ENCODE measurements at regions not wholly inside any gene's neighbourhood (a gene's known extent, or its start where the extent isn't known, plus 50 kb on each side); places are given as distances from the start of the nearest gene placed in this dataset.

DNA sequence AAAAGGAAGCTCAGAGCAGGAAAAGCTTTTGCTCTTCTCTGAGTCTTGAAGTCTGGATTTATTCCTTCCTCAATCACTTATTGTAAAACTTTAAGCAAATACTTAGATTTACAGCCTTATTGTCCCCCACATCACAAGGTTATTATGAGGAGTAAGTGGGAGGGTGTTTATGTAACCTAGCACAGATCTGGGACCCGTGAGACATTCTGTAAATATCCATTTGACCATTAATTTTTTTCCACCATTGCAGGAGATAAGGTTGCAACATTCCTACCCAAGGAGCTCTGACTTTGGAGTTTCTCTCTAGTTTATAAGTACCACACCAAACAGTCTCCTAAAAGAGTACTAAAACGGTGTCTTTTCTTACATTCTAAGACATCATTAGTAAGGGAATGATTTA lies 52.1 kb upstream of the CTIF start:
- TF ChIP-seq, protein P1, sequence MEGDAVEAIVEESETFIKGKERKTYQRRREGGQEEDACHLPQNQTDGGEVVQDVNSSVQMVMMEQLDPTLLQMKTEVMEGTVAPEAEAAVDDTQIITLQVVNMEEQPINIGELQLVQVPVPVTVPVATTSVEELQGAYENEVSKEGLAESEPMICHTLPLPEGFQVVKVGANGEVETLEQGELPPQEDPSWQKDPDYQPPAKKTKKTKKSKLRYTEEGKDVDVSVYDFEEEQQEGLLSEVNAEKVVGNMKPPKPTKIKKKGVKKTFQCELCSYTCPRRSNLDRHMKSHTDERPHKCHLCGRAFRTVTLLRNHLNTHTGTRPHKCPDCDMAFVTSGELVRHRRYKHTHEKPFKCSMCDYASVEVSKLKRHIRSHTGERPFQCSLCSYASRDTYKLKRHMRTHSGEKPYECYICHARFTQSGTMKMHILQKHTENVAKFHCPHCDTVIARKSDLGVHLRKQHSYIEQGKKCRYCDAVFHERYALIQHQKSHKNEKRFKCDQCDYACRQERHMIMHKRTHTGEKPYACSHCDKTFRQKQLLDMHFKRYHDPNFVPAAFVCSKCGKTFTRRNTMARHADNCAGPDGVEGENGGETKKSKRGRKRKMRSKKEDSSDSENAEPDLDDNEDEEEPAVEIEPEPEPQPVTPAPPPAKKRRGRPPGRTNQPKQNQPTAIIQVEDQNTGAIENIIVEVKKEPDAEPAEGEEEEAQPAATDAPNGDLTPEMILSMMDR (conservative IDR thresholded peaks at IDR 0.05; ENCODE audit: low read depth in 2 of 2) = no peak
- TF ChIP-seq POLR2AphosphoS5 (IDR thresholded peaks at IDR 0.05; ENCODE audit: low read depth) = no peak
- TF ChIP-seq EZH2phosphoT487 (IDR thresholded peaks at IDR 0.05; ENCODE audit: unreplicated experiment) = no peak
- TF ChIP-seq, protein P2, sequence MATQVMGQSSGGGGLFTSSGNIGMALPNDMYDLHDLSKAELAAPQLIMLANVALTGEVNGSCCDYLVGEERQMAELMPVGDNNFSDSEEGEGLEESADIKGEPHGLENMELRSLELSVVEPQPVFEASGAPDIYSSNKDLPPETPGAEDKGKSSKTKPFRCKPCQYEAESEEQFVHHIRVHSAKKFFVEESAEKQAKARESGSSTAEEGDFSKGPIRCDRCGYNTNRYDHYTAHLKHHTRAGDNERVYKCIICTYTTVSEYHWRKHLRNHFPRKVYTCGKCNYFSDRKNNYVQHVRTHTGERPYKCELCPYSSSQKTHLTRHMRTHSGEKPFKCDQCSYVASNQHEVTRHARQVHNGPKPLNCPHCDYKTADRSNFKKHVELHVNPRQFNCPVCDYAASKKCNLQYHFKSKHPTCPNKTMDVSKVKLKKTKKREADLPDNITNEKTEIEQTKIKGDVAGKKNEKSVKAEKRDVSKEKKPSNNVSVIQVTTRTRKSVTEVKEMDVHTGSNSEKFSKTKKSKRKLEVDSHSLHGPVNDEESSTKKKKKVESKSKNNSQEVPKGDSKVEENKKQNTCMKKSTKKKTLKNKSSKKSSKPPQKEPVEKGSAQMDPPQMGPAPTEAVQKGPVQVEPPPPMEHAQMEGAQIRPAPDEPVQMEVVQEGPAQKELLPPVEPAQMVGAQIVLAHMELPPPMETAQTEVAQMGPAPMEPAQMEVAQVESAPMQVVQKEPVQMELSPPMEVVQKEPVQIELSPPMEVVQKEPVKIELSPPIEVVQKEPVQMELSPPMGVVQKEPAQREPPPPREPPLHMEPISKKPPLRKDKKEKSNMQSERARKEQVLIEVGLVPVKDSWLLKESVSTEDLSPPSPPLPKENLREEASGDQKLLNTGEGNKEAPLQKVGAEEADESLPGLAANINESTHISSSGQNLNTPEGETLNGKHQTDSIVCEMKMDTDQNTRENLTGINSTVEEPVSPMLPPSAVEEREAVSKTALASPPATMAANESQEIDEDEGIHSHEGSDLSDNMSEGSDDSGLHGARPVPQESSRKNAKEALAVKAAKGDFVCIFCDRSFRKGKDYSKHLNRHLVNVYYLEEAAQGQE (IDR thresholded peaks at IDR 0.05; ENCODE audit: unreplicated experiment) = no peak
- TF ChIP-seq, protein P3, sequence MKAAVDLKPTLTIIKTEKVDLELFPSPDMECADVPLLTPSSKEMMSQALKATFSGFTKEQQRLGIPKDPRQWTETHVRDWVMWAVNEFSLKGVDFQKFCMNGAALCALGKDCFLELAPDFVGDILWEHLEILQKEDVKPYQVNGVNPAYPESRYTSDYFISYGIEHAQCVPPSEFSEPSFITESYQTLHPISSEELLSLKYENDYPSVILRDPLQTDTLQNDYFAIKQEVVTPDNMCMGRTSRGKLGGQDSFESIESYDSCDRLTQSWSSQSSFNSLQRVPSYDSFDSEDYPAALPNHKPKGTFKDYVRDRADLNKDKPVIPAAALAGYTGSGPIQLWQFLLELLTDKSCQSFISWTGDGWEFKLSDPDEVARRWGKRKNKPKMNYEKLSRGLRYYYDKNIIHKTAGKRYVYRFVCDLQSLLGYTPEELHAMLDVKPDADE (IDR thresholded peaks at IDR 0.05) = no peak
- TF ChIP-seq CREB1 (CRISPR knock-in tag; IDR thresholded peaks at IDR 0.05; ENCODE audit: low read depth) = no peak
- no peak for TF ChIP-seq EZH2 (IDR thresholded peaks at IDR 0.05; ENCODE audit: low read depth, unreplicated experiment)
- no peak for TF ChIP-seq JUNB (IDR thresholded peaks at IDR 0.05; ENCODE audit: unreplicated experiment)
- no peak for TF ChIP-seq NANOG (IDR thresholded peaks at IDR 0.05; ENCODE audit: borderline replicate concordance)
